GM12878 (cell line): ENCODE measurements at regions not wholly inside any gene's neighbourhood (a gene's known extent, or its start where the extent isn't known, plus 50 kb on each side); places are given as distances from the start of the nearest gene placed in this dataset.

Source experiments
- ATAC-seq: fragments of 200-7000 bp; cut with Tn5 transposase; 3 replicates; pipeline ENCODE4 v1.9.1; 2020; ENCODE audit warnings: mild to moderate bottlenecking, moderate library complexity
- BruUV-seq: library from RNA; stranded (reverse); fragments of 400-500 nt; replicated peaks from 2 replicates; lab custom pipeline; 2021; lab: Mats Ljungman, UMichigan
- CTCF ChIA-PET: fragments of 300-600 bp; sonication (Branson Sonifier 250); formaldehyde crosslinking; extraction: SDS; loops from one replicate; lab custom pipeline; 2021; ENCODE audit warnings: inconsistent platforms; lab: Yijun Ruan, JAX
- POLR2A ChIA-PET: fragments of 350-600 bp; formaldehyde crosslinking; extraction: SDS; loops from one replicate; lab custom pipeline; 2021; ENCODE audit warnings: inconsistent platforms; lab: Charles Lee
- RAD21 ChIA-PET: fragments of 300-600 bp; sonication (Branson Sonifier 250); formaldehyde crosslinking; loops from one replicate; lab custom pipeline; 2023; ENCODE audit warnings: antibody characterized with exemption; ENCODE audit not compliant: unreplicated experiment; lab: Charles Lee
- SMC1A ChIA-PET: fragments of 300-600 bp; sonication (Branson Sonifier 250); formaldehyde crosslinking; loops from one replicate; lab custom pipeline; 2023; ENCODE audit not compliant: unreplicated experiment, uncharacterized antibody; lab: Charles Lee
- DNase-seq: peaks from one replicate; pipeline ENCODE4 v3.0.0-alpha.2; 2011; ENCODE audit warnings: low read depth, low spot score
- FAIRE-seq: peaks from 3 replicates; lab custom pipeline; 2011; peaks lifted over from hg19 to GRCh38; lab: Jason Lieb, UNC
- H2AFZ ChIP-seq: 2 replicates; pipeline ENCODE4 v1.6.0; 2011; ENCODE audit warnings: low read depth, low read length, control low read depth; ENCODE audit not compliant: control insufficient read depth
- H3K27ac ChIP-seq: 2 replicates; pipeline ENCODE4 v1.5.1; 2011; ENCODE audit warnings: control low read depth; ENCODE audit not compliant: control insufficient read depth, insufficient read depth
- H3K27me3 ChIP-seq, 2 experiments: replicated peaks in 1 of 2; 2 replicates each; pipeline versions ENCODE4 v1.6.0 to v1.6.1; 2011; ENCODE audit warnings: low read length in 1 of 2; ENCODE audit not compliant: control insufficient read depth in 2 of 2, insufficient read depth in 2 of 2
- H3K36me3 ChIP-seq, 2 experiments: 2 replicates each; pipeline ENCODE4 v1.5.1; 2011; ENCODE audit warnings: low read length in 1 of 2; ENCODE audit not compliant: control insufficient read depth in 2 of 2, insufficient read depth in 2 of 2
- H3K4me1 ChIP-seq: 2 replicates; pipeline ENCODE4 v1.6.1; 2011; ENCODE audit warnings: mild to moderate bottlenecking, low read length, moderate library complexity, mixed read lengths; ENCODE audit not compliant: control insufficient read depth, insufficient read depth
- H3K4me2 ChIP-seq: 2 replicates; pipeline ENCODE4 v1.6.0; 2011; ENCODE audit warnings: control low read depth; ENCODE audit not compliant: control insufficient read depth, insufficient read depth
- H3K4me3 ChIP-seq: fragments of 200-600 bp; sonication (generic); 2 replicates; pipeline ENCODE4 v1.5.1; 2016
- H3K79me2 ChIP-seq: 2 replicates; pipeline ENCODE4 v1.6.0; 2011; ENCODE audit warnings: low read length; ENCODE audit not compliant: control insufficient read depth, insufficient read depth
- H3K9ac ChIP-seq: 2 replicates; pipeline ENCODE4 v1.8.0; 2011; ENCODE audit warnings: low read length, control low read depth, mixed read lengths; ENCODE audit not compliant: control insufficient read depth, insufficient read depth
- H3K9me3 ChIP-seq: replicated peaks from 3 replicates; pipeline ENCODE4 v1.5.1; 2011; ENCODE audit warnings: mild to moderate bottlenecking, low read length; ENCODE audit not compliant: control insufficient read depth, insufficient read depth
- H4K20me1 ChIP-seq: 2 replicates; pipeline ENCODE4 v1.6.0; 2011; ENCODE audit not compliant: control insufficient read depth, insufficient read depth
- CBX3 ChIP-seq: fragments of 200-600 bp; sonication (generic); IDR thresholded peaks from 2 replicates; pipeline ENCODE4 v1.6.1; 2016; ENCODE audit warnings: low read depth, borderline replicate concordance
- CEBPB ChIP-seq, 2 experiments: fragments of 150-350 bp in 1 of 2; IDR thresholded peaks; 2 replicates each; pipeline ENCODE4 v1.6.1; 2012 to 2014; ENCODE audit warnings: low read depth in 2 of 2, low read length in 2 of 2, borderline replicate concordance in 1 of 2, inconsistent platforms in 1 of 2
- MTA2 ChIP-seq: fragments of 450-650 bp; IDR thresholded peaks from 2 replicates; pipeline ENCODE4 v1.6.1; 2016; ENCODE audit warnings: low read depth, mild to moderate bottlenecking, moderate library complexity
- NFYA ChIP-seq: IDR thresholded peaks from 2 replicates; pipeline ENCODE4 v1.6.1; 2011; ENCODE audit warnings: low read depth, mild to moderate bottlenecking, low read length, improper control_type of control experiment, borderline replicate concordance
- NKRF ChIP-seq: fragments of 450-650 bp; conservative IDR thresholded peaks from 2 replicates; pipeline ENCODE4 v1.6.1; 2017; ENCODE audit warnings: mild to moderate bottlenecking, moderate library complexity
- NR2F1 ChIP-seq: fragments of 450-650 bp; conservative IDR thresholded peaks from 2 replicates; pipeline ENCODE4 v1.6.1; 2017; ENCODE audit warnings: mild to moderate bottlenecking
- PAX8 ChIP-seq: fragments of 450-650 bp; IDR thresholded peaks from 2 replicates; pipeline ENCODE4 v1.6.1; 2017; ENCODE audit warnings: mild to moderate bottlenecking, moderate library complexity
- RAD21 ChIP-seq: IDR thresholded peaks from 2 replicates; pipeline ENCODE4 v1.6.1; 2011; ENCODE audit warnings: mild to moderate bottlenecking, low read depth, low read length, moderate library complexity; ENCODE audit not compliant: insufficient read depth
- RB1 ChIP-seq: fragments of 450-650 bp; formaldehyde crosslinking; IDR thresholded peaks from 2 replicates; pipeline ENCODE4 v1.6.1; 2017; ENCODE audit warnings: mild to moderate bottlenecking, borderline replicate concordance
- RFX5 ChIP-seq: IDR thresholded peaks from 2 replicates; pipeline ENCODE4 v1.6.1; 2011; ENCODE audit warnings: low read depth, low read length, improper control_type of control experiment
- SMAD5 ChIP-seq: IDR thresholded peaks from 2 replicates; pipeline ENCODE4 v1.6.1; 2016; ENCODE audit warnings: antibody characterized with exemption, low read depth
- SUZ12 ChIP-seq: fragments of 200-600 bp; sonication (generic); IDR thresholded peaks from one replicate; pipeline ENCODE4 v1.6.1; 2018; ENCODE audit warnings: antibody characterized with exemption, mild to moderate bottlenecking; ENCODE audit not compliant: unreplicated experiment
- YBX1 ChIP-seq: fragments of 450-650 bp; IDR thresholded peaks from 2 replicates; pipeline ENCODE4 v1.6.1; 2016; ENCODE audit warnings: antibody characterized with exemption
- YY1 ChIP-seq: IDR thresholded peaks from 2 replicates; pipeline ENCODE4 v1.6.1; 2011; ENCODE audit warnings: low read depth, mild to moderate bottlenecking, low read length
- WGBS: methylation state at CpG from one replicate; pipeline ENCODE4 v1.1.6; 2016; ENCODE audit warnings: low lambda C conversion rate; ENCODE audit not compliant: insufficient replicate concordance, insufficient coverage; ENCODE audit errors: missing lambda C conversion rate; 5-methylcytosine and 5-hydroxymethylcytosine counted together
- in situ Hi-C: fragments of 300-500 bp; cut with MboI; formaldehyde crosslinking; loops from 9 replicates; pipeline ENCODE4 v1.14.3; 2018; ENCODE audit warnings: mixed read lengths
- intact Hi-C: fragments of 100-400 bp; cut with micrococcal nuclease; formaldehyde crosslinking; loops from one replicate; pipeline ENCODE4 v1.14.2; 2022; ENCODE audit not compliant: unreplicated experiment
- TF ChIP-seq, protein P1 (sequence below): fragments of 450-650 bp; IDR thresholded peaks from 2 replicates; pipeline ENCODE4 v1.6.1; 2018; ENCODE audit warnings: mild to moderate bottlenecking, low read depth, moderate library complexity; ENCODE audit not compliant: partially characterized antibody

DNA sequence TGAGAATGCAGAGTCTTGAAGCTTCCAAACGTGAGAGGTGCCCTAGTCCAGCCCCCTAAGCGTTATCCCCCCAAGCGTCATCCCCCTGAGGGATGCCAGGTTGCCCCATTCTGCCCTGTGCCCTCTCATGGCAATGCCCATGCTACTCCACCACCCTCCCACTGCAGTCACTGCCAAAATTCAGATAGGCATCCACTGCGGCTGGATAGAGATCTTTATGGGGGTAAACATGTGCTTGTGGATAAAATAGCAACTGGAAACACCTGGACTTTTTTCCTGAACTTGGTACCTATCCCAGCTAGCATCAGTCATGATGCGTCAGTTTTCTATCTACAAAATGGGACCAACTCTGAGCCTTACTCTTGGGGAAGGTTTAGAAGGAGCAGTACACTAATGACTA is 92.7 kb upstream of the HOXC13 start:
- FAIRE-seq (no peak), ATAC-seq (no peak), DNase-seq (no peak)
- Histone ChIP-seq H3K4me3 (no peak overlapping the region), H3K9ac (no peak overlapping the region), H3K27me3 (peaks cover 0 to 8% of the 10 kb centered on the region in 2 experiments; a peak in 3 of 4 replicates), H2AFZ (no peak overlapping the region), H3K4me2 (no peak overlapping the region), H3K36me3 (no peaks in the 10 kb centered on the region), H3K9me3 (no peaks in the 10 kb centered on the region), H3K79me2 (no peaks in the 10 kb centered on the region), H4K20me1 (no peaks in the 10 kb centered on the region), H3K27ac (no peak overlapping the region), H3K4me1 (no peaks in the 10 kb centered on the region)
- RAD21 ChIA-PET = no interaction called here
- intact Hi-C loops (no loop called here), in situ Hi-C loops (no loop called here)
- TF ChIP-seq RAD21 = no peak
- TF ChIP-seq NFYA = no peak
- TF ChIP-seq MTA2 = no peak
- no peak for TF ChIP-seq NR2F1
- 10% methylated on average over 5 of the region's 5 CpGs for WGBS
- BruUV-seq = no TSS peak
- CTCF ChIA-PET = no interaction called here
- POLR2A ChIA-PET = no interaction called here
- SMC1A ChIA-PET = no interaction called here

DNA sequence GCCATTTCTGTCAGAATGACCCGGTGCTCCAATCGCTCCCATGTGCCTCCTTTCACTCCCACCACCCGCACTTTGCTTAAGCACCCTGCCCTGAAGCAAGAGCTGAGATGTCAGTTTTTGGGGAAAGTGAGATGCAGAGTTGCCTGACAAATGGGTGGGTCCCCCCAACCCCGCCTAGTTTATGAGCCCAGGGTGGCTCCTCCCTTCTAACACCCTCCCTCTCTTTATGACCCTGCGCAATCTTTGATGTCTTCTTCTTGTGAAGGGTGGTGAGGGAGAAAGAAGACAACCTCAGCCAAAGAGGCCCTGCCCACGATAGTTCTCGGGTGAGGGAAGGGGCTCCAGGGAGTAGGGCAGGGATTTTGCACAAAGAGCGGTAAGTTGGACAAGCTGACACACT is 89.5 kb upstream of the HOXC13 start:
- SMC1A ChIA-PET = no interaction called here
- DNase-seq (no peak), FAIRE-seq (no peak), ATAC-seq (no peak)
- intact Hi-C loops (no loop called here), in situ Hi-C loops (no loop called here)
- Histone ChIP-seq H3K27me3 (peaks cover 0 to 5% of the 10 kb centered on the region in 2 experiments; a peak in 3 of 4 replicates), H3K9me3 (no peaks in the 10 kb centered on the region), H3K4me2 (no peak overlapping the region), H3K4me3 (no peak overlapping the region), H2AFZ (no peak overlapping the region), H4K20me1 (no peaks in the 10 kb centered on the region), H3K36me3 (no peaks in the 10 kb centered on the region), H3K9ac (no peak overlapping the region), H3K4me1 (no peaks in the 10 kb centered on the region), H3K79me2 (no peaks in the 10 kb centered on the region), H3K27ac (no peak overlapping the region)
- WGBS = 70% methylated on average over 8 of the region's 8 CpGs
- BruUV-seq = no TSS peak
- POLR2A ChIA-PET = no interaction called here
- RAD21 ChIA-PET = no interaction called here
- CTCF ChIA-PET = interaction anchor here (1.7 kb wide), 1 partner anchor 103 kb away, joined by 6 read pairs; no protein-coding TSS in a partner anchor
- no peak for TF ChIP-seq NKRF
- TF ChIP-seq, protein P1, sequence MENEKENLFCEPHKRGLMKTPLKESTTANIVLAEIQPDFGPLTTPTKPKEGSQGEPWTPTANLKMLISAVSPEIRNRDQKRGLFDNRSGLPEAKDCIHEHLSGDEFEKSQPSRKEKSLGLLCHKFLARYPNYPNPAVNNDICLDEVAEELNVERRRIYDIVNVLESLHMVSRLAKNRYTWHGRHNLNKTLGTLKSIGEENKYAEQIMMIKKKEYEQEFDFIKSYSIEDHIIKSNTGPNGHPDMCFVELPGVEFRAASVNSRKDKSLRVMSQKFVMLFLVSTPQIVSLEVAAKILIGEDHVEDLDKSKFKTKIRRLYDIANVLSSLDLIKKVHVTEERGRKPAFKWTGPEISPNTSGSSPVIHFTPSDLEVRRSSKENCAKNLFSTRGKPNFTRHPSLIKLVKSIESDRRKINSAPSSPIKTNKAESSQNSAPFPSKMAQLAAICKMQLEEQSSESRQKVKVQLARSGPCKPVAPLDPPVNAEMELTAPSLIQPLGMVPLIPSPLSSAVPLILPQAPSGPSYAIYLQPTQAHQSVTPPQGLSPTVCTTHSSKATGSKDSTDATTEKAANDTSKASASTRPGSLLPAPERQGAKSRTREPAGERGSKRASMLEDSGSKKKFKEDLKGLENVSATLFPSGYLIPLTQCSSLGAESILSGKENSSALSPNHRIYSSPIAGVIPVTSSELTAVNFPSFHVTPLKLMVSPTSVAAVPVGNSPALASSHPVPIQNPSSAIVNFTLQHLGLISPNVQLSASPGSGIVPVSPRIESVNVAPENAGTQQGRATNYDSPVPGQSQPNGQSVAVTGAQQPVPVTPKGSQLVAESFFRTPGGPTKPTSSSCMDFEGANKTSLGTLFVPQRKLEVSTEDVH = no peak
- no peak for TF ChIP-seq YY1
- no peak for TF ChIP-seq SMAD5
- no peak for TF ChIP-seq SUZ12
- TF ChIP-seq PAX8 = no peak
- no peak for TF ChIP-seq RB1
- no peak for TF ChIP-seq CEBPB (IDR thresholded peaks at IDR 0.05; ENCODE audit: borderline replicate concordance in 1 of 2, low read depth in 2 of 2, low read length in 2 of 2)
- no peak for TF ChIP-seq YBX1
- TF ChIP-seq CBX3 = no peak
- TF ChIP-seq RFX5 = no peak
